Esophagus muscularis mucosa (tissue), 4 donors: ENCODE measurements at regions not wholly inside any gene's neighbourhood (a gene's known extent, or its start where the extent isn't known, plus 50 kb on each side); places are given as distances from the start of the nearest gene placed in this dataset.

ENCODE experiments used
- DNase-seq: peaks from one replicate; pipeline ENCODE4 v3.0.0-alpha.2; 2017; ENCODE audit errors: extremely low spot score
- H3K27ac ChIP-seq, 4 donors: fragments of 200-600 bp; sonication (generic); replicated peaks in 1 of 4; 1 replicate in 3 of 4; 2 replicates in 1 of 4; pipeline ENCODE4 v1.5.1; 2016 to 2019; ENCODE audit warnings: mild to moderate bottlenecking in 1 of 4
- H3K27me3 ChIP-seq, 4 donors: fragments of 200-600 bp; sonication (generic); one replicate each; pipeline versions ENCODE4 v1.5.1 to v1.6.0; 2016 to 2019
- H3K36me3 ChIP-seq, 4 donors: fragments of 200-600 bp; sonication (generic); one replicate each; pipeline ENCODE4 v1.5.1; 2016 to 2019
- H3K4me1 ChIP-seq, 4 donors: fragments of 200-600 bp; sonication (generic); one replicate each; pipeline ENCODE4 v1.5.1; 2016 to 2019
- H3K4me3 ChIP-seq, 4 donors: fragments of 200-600 bp; sonication (generic); 1 replicate in 2 of 4; 2 replicates in 2 of 4; pipeline ENCODE4 v1.5.1; 2016 to 2019; ENCODE audit warnings: mild to moderate bottlenecking in 4 of 4, moderate library complexity in 1 of 4
- H3K9me3 ChIP-seq, 4 donors: fragments of 200-600 bp; sonication (generic); 1 replicate in 3 of 4; 2 replicates in 1 of 4; pipeline ENCODE4 v1.5.1; 2016 to 2019
- EP300 ChIP-seq: sonication (generic); formaldehyde crosslinking; IDR thresholded peaks from one replicate; pipeline ENCODE4 v1.6.1; 2017; ENCODE audit warnings: antibody characterized with exemption
- POLR2A ChIP-seq: fragments of 450-650 bp; IDR thresholded peaks from one replicate; pipeline ENCODE4 v1.6.1; 2017; ENCODE audit warnings: antibody characterized with exemption, moderate library complexity, mild to moderate bottlenecking, low read depth
- POLR2AphosphoS5 ChIP-seq, 2 donors: sonication (generic); formaldehyde crosslinking; IDR thresholded peaks; one replicate each; pipeline ENCODE4 v1.6.1; 2017; ENCODE audit warnings: antibody characterized with exemption in 2 of 2
- WGBS: methylation state at CpG from one replicate; pipeline ENCODE4 v1.1.5; 2018; 5-methylcytosine and 5-hydroxymethylcytosine counted together
- intact Hi-C: fragments of 100-400 bp; cut with DNase I; formaldehyde crosslinking; loops from one replicate; pipeline ENCODE4 v1.15.1; 2023
- TF ChIP-seq, protein P1 (sequence below), 3 experiments: fragments of 200-600 bp in 2 of 3; fragments of 450-650 bp in 1 of 3; sonication (generic) in 2 of 3; IDR thresholded peaks; one replicate each; pipeline ENCODE4 v1.5.1; 2017 to 2019; ENCODE audit warnings: antibody characterized with exemption in 3 of 3, mild to moderate bottlenecking in 2 of 3, moderate library complexity in 1 of 3

DNA sequence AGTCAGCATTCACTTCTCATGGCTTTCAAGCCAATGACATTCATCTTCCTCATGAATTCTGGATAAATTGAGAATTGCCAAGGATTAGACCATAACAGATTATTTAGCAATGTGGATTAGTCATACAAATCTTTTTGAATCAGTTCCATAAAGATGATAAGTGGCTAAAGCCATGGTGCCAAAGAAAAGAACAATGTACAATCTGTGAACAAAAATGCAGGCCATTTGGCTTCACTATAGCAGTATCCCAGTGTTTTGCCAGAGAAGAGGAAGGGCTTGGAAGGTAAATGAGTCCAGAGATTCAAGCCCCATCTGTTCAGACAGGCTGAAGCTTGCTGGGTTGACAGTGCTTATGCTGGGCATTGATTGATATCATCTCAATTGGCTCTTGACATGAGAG is 376.4 kb upstream of the LRRC7 start:
- Histone ChIP-seq H3K27ac (no peak overlapping the region), H3K9me3 (no peaks in the 10 kb centered on the region), H3K36me3 (no peaks in the 10 kb centered on the region), H3K4me1 (peaks cover 0 to 8% (median 1%) of the 10 kb centered on the region in 4 donors), H3K4me3 (no peak overlapping the region), H3K27me3 (no peaks in the 10 kb centered on the region)
- TF ChIP-seq POLR2A (no peak), POLR2AphosphoS5 (IDR thresholded peaks at IDR 0.05) (no peak), EP300 (no peak)
- TF ChIP-seq, protein P1, sequence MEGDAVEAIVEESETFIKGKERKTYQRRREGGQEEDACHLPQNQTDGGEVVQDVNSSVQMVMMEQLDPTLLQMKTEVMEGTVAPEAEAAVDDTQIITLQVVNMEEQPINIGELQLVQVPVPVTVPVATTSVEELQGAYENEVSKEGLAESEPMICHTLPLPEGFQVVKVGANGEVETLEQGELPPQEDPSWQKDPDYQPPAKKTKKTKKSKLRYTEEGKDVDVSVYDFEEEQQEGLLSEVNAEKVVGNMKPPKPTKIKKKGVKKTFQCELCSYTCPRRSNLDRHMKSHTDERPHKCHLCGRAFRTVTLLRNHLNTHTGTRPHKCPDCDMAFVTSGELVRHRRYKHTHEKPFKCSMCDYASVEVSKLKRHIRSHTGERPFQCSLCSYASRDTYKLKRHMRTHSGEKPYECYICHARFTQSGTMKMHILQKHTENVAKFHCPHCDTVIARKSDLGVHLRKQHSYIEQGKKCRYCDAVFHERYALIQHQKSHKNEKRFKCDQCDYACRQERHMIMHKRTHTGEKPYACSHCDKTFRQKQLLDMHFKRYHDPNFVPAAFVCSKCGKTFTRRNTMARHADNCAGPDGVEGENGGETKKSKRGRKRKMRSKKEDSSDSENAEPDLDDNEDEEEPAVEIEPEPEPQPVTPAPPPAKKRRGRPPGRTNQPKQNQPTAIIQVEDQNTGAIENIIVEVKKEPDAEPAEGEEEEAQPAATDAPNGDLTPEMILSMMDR (IDR thresholded peaks at IDR 0.05), result no peak
- intact Hi-C loops, result no loop called here
- DNase-seq, result no peak

GRCh38 chr1:69195136-69195535 is 372.6 kb upstream of the LRRC7 start:
- intact Hi-C loops, result no loop called here
- Histone ChIP-seq H3K27me3 (no peaks in the 10 kb centered on the region), H3K27ac (no peak overlapping the region), H3K4me3 (no peak overlapping the region), H3K4me1 (peaks cover 0 to 8% (median 1%) of the 10 kb centered on the region in 4 donors), H3K36me3 (no peaks in the 10 kb centered on the region), H3K9me3 (no peaks in the 10 kb centered on the region)
- WGBS, result 85% methylated on average over 2 of the region's 2 CpGs
- no peak for DNase-seq
- TF ChIP-seq EP300 (no peak), POLR2A (no peak), POLR2AphosphoS5 (IDR thresholded peaks at IDR 0.05) (no peak)
- TF ChIP-seq, protein P1 (IDR thresholded peaks at IDR 0.05), result no peak

DNA sequence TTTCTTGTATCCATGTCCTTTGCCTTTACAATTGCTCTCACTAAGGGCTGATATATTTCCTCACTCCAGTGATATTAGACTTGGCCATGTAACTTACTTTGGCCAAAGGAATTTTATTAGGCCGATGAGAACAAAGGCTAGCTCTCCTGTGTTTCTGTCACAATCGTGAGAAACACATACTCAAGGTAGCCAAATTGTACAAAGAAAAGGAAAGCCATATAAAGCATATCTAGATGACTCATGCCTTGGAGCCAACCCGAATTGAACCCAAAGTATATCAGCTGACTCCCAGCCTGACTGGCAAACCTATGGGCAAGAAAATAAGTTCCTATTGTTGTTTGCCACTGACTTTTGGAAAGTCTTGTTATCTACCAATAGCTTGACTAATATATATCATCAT is 371.7 kb upstream of the LRRC7 start:
- H3K4me3 ChIP-seq, result no peak overlapping the region
- peaks cover 0 to 5% (median under 1%) of the 10 kb centered on the region in 4 donors for H3K4me1 ChIP-seq
- DNase-seq, result no peak
- WGBS, result 75% methylated on average over 3 of the region's 3 CpGs
- H3K36me3 ChIP-seq, result no peaks in the 10 kb centered on the region
- no peaks in the 10 kb centered on the region for H3K27me3 ChIP-seq
- no peak overlapping the region for H3K27ac ChIP-seq
- intact Hi-C loops, result no loop called here
- no peaks in the 10 kb centered on the region for H3K9me3 ChIP-seq
- TF ChIP-seq EP300, result no peak
- TF ChIP-seq POLR2A, result no peak
- TF ChIP-seq, protein P1 (IDR thresholded peaks at IDR 0.05), result no peak
- TF ChIP-seq POLR2AphosphoS5 (IDR thresholded peaks at IDR 0.05), result no peak

- Histone ChIP-seq H3K36me3 (no peaks in the 10 kb centered on the region), H3K4me1 (no peaks in the 10 kb centered on the region), H3K9me3 (no peaks in the 10 kb centered on the region), H3K27me3 (no peaks in the 10 kb centered on the region), H3K27ac (no peak overlapping the region), H3K4me3 (no peak overlapping the region)
- intact Hi-C loops, result no loop called here
- no peak for DNase-seq
- TF ChIP-seq POLR2AphosphoS5 (IDR thresholded peaks at IDR 0.05), result no peak
- TF ChIP-seq POLR2A, result no peak
- no peak for TF ChIP-seq EP300
- TF ChIP-seq, protein P1 (IDR thresholded peaks at IDR 0.05), result no peak
- WGBS, result 57% methylated on average over 3 of the region's 3 CpGs
Measured at GRCh38 chr1:69197816-69198215, 369.9 kb upstream of the LRRC7 start.

GRCh38 chr1:69201716-69202115 is 366.0 kb upstream of the LRRC7 start:
- no peaks in the 10 kb centered on the region for H3K36me3 ChIP-seq

More at GRCh38 chr1:69201716-69202115, 366.0 kb upstream of the LRRC7 start:
- TF ChIP-seq POLR2A, result no peak
- TF ChIP-seq EP300, result no peak
- 91% methylated on average over 3 of the region's 3 CpGs for WGBS
- Histone ChIP-seq H3K4me1 (no peaks in the 10 kb centered on the region), H3K27ac (no peak overlapping the region), H3K4me3 (no peak overlapping the region), H3K27me3 (no peaks in the 10 kb centered on the region), H3K9me3 (peaks cover 0 to 10% (median 8%) of the 10 kb centered on the region in 4 donors)
- intact Hi-C loops, result no loop called here
- DNase-seq, result no peak
